ENCODE measurements at regions not wholly inside any gene's neighbourhood (a gene's known extent, or its start where the extent isn't known, plus 50 kb on each side); places are given as distances from the start of the nearest gene placed in this dataset.

GRCh38 chr6:23200946-23201345, 631.6 kb downstream of the HDGFL1 start:
- Histone ChIP-seq H3F3A (ENCODE audit: insufficient read depth, low read length) (no peaks in the 10 kb centered on the region), H3K4me3 (ENCODE audit: low read depth, low read length, poor library complexity, severe bottlenecking) (no peak overlapping the region), H3K27me3 (ENCODE audit: insufficient read depth, low read length) (no peaks in the 10 kb centered on the region), H3K4me1 (ENCODE audit: insufficient read depth, low read length, severe bottlenecking) (no peaks in the 10 kb centered on the region), H3K9me3 (ENCODE audit: low read length) (no peaks in the 10 kb centered on the region), H3K36me3 (ENCODE audit: insufficient read depth, low read length) (no peaks in the 10 kb centered on the region), H3K4me2 (ENCODE audit: low read length) (no peak overlapping the region), H3K9me2 (ENCODE audit: low read depth, low read length) (no peaks in the 10 kb centered on the region), H3K79me2 (ENCODE audit: insufficient read depth, low read length) (no peaks in the 10 kb centered on the region), H3K9ac (ENCODE audit: low read length) (no peak overlapping the region), H3K27ac (ENCODE audit: low read depth, low read length, poor library complexity, severe bottlenecking) (no peak overlapping the region), H4K20me1 (ENCODE audit: insufficient read depth, low read length) (no peaks in the 10 kb centered on the region), H2AFZ (ENCODE audit: low read length) (no peak overlapping the region)
- no peak for TF ChIP-seq EZH2 (IDR thresholded peaks at IDR 0.05; ENCODE audit: borderline replicate concordance, low read length)
- TF ChIP-seq CTCF (IDR thresholded peaks at IDR 0.05; ENCODE audit: low read length) = no peak

GRCh38 chr6:23202207-23202606, 632.8 kb downstream of the HDGFL1 start:
- Histone ChIP-seq H3F3A (ENCODE audit: insufficient read depth, low read length) (no peaks in the 10 kb centered on the region), H3K9me2 (ENCODE audit: low read depth, low read length) (no peaks in the 10 kb centered on the region), H3K9ac (ENCODE audit: low read length) (no peak overlapping the region), H3K4me2 (ENCODE audit: low read length) (no peak overlapping the region), H3K36me3 (ENCODE audit: insufficient read depth, low read length) (no peaks in the 10 kb centered on the region), H2AFZ (ENCODE audit: low read length) (no peak overlapping the region), H4K20me1 (ENCODE audit: insufficient read depth, low read length) (no peaks in the 10 kb centered on the region), H3K27me3 (ENCODE audit: insufficient read depth, low read length) (no peaks in the 10 kb centered on the region), H3K9me3 (ENCODE audit: low read length) (no peaks in the 10 kb centered on the region), H3K27ac (ENCODE audit: low read depth, low read length, poor library complexity, severe bottlenecking) (no peak overlapping the region), H3K4me3 (ENCODE audit: low read depth, low read length, poor library complexity, severe bottlenecking) (no peak overlapping the region), H3K79me2 (ENCODE audit: insufficient read depth, low read length) (no peaks in the 10 kb centered on the region), H3K4me1 (ENCODE audit: insufficient read depth, low read length, severe bottlenecking) (no peaks in the 10 kb centered on the region)
- no peak for TF ChIP-seq EZH2 (IDR thresholded peaks at IDR 0.05; ENCODE audit: borderline replicate concordance, low read length)
- no peak for TF ChIP-seq CTCF (IDR thresholded peaks at IDR 0.05; ENCODE audit: low read length)

GRCh38 chr6:23212398-23212797, 643.0 kb downstream of the HDGFL1 start:
- H2AFZ ChIP-seq (ENCODE audit: low read length) = no peak overlapping the region

More at GRCh38 chr6:23212398-23212797, 643.0 kb downstream of the HDGFL1 start:
- Histone ChIP-seq H3K9me3 (ENCODE audit: low read length) (0 out of 2 replicates have a peak, but pooled peaks cover 2% of the 10 kb centered on the region), H3K4me1 (ENCODE audit: insufficient read depth, low read length, severe bottlenecking) (no peaks in the 10 kb centered on the region), H4K20me1 (ENCODE audit: insufficient read depth, low read length) (no peaks in the 10 kb centered on the region), H3K36me3 (ENCODE audit: insufficient read depth, low read length) (no peaks in the 10 kb centered on the region), H3K79me2 (ENCODE audit: insufficient read depth, low read length) (no peaks in the 10 kb centered on the region), H3F3A (ENCODE audit: insufficient read depth, low read length) (no peaks in the 10 kb centered on the region), H3K9ac (ENCODE audit: low read length) (no peak overlapping the region), H3K4me2 (ENCODE audit: low read length) (no peak overlapping the region), H3K27ac (ENCODE audit: low read depth, low read length, poor library complexity, severe bottlenecking) (no peak overlapping the region), H3K9me2 (ENCODE audit: low read depth, low read length) (no peaks in the 10 kb centered on the region), H3K27me3 (ENCODE audit: insufficient read depth, low read length) (no peaks in the 10 kb centered on the region), H3K4me3 (ENCODE audit: low read depth, low read length, poor library complexity, severe bottlenecking) (no peak overlapping the region)
- TF ChIP-seq EZH2 (IDR thresholded peaks at IDR 0.05; ENCODE audit: borderline replicate concordance, low read length) = no peak
- TF ChIP-seq CTCF (IDR thresholded peaks at IDR 0.05; ENCODE audit: low read length) = no peak

All from OCI-LY1 (cell line).